HL-60 (cell line): ENCODE measurements at regions not wholly inside any gene's neighbourhood (a gene's known extent, or its start where the extent isn't known, plus 50 kb on each side); places are given as distances from the start of the nearest gene placed in this dataset.

Experiments used
- DNase-seq, 2 experiments: peaks; one replicate each; pipeline ENCODE4 v3.0.0-alpha.2; 2010 to 2020; ENCODE audit warnings: low read depth in 1 of 2, low spot score in 1 of 2
- H3K27ac ChIP-seq: fragments of 250-450 bp; sonication (Bioruptor Pico); replicated peaks from 2 replicates; pipeline ENCODE4 v1.5.1; 2020; ENCODE audit warnings: mild to moderate bottlenecking, moderate library complexity
- H3K27me3 ChIP-seq: fragments of 250-450 bp; sonication (Bioruptor Pico); 2 replicates; pipeline ENCODE4 v1.5.1; 2021; ENCODE audit warnings: mild to moderate bottlenecking, moderate library complexity; ENCODE audit not compliant: insufficient read depth, poor library complexity, severe bottlenecking
- H3K4me3 ChIP-seq: replicated peaks from 2 replicates; pipeline ENCODE4 v1.5.1; 2011; ENCODE audit warnings: mild to moderate bottlenecking, control low read depth, low read length; ENCODE audit not compliant: insufficient read depth
- CTCF ChIP-seq: IDR thresholded peaks from one replicate; pipeline ENCODE4 v1.5.1; 2011; ENCODE audit warnings: low read length, control low read depth, inconsistent platforms; ENCODE audit not compliant: insufficient read depth
- GABPA ChIP-seq: IDR thresholded peaks from 2 replicates; pipeline ENCODE4 v1.6.1; 2012; ENCODE audit warnings: low read depth
- POLR2AphosphoS5 ChIP-seq: IDR thresholded peaks from 2 replicates; pipeline ENCODE4 v1.6.1; 2012; ENCODE audit warnings: low read depth
- REST ChIP-seq: IDR thresholded peaks from 2 replicates; pipeline ENCODE4 v1.6.1; 2012; ENCODE audit warnings: low read depth; ENCODE audit not compliant: insufficient replicate concordance
- SPI1 ChIP-seq: IDR thresholded peaks from 2 replicates; pipeline ENCODE4 v1.6.1; 2012; ENCODE audit warnings: low read depth, mild to moderate bottlenecking, borderline replicate concordance

GRCh38 chr10:58971796-58972491, 204.5 kb upstream of the PHYHIPL start:
- TF ChIP-seq REST = no peak
- TF ChIP-seq POLR2AphosphoS5 = no peak
- TF ChIP-seq SPI1 = no peak
- no peak for TF ChIP-seq GABPA
- no peak for TF ChIP-seq CTCF
- no peak for DNase-seq
- Histone ChIP-seq H3K4me3 (no peak overlapping the region), H3K27me3 (no peaks in the 10 kb centered on the region), H3K27ac (no peak overlapping the region)

GRCh38 chr10:58972576-58973234, 203.7 kb upstream of the PHYHIPL start:
- Histone ChIP-seq H3K27ac (no peak overlapping the region), H3K27me3 (no peaks in the 10 kb centered on the region), H3K4me3 (no peak overlapping the region)
- TF ChIP-seq REST (no peak), CTCF (no peak), POLR2AphosphoS5 (no peak), GABPA (no peak), SPI1 (no peak)
- no peak for DNase-seq

- TF ChIP-seq REST (no peak), POLR2AphosphoS5 (no peak), SPI1 (no peak), CTCF (no peak), GABPA (no peak)
- no peak overlapping the region for H3K27ac ChIP-seq
- H3K4me3 ChIP-seq = no peak overlapping the region
- DNase-seq = no peak
- H3K27me3 ChIP-seq = no peaks in the 10 kb centered on the region
These were observed 203.2 kb upstream of the PHYHIPL start for GRCh38 chr10:58973235-58973595.
